Esophagus squamous epithelium (tissue), 4 donors: ENCODE measurements at regions not wholly inside any gene's neighbourhood (a gene's known extent, or its start where the extent isn't known, plus 50 kb on each side); places are given as distances from the start of the nearest gene placed in this dataset.

Experiments used
- POLR2A ChIP-seq, 4 donors: fragments of 450-650 bp; IDR thresholded peaks; one replicate each; pipeline ENCODE4 v1.6.1; 2017; ENCODE audit warnings: antibody characterized with exemption in 4 of 4, mild to moderate bottlenecking in 4 of 4, moderate library complexity in 3 of 4
- TF ChIP-seq, protein P1 (sequence below), 6 experiments: fragments of 450-650 bp in 4 of 6; fragments of 200-600 bp in 2 of 6; sonication (generic) in 2 of 6; IDR thresholded peaks; one replicate each; pipeline ENCODE4 v1.5.1; 2016 to 2019; ENCODE audit warnings: antibody characterized with exemption in 6 of 6, mild to moderate bottlenecking in 4 of 6, moderate library complexity in 4 of 6

DNA sequence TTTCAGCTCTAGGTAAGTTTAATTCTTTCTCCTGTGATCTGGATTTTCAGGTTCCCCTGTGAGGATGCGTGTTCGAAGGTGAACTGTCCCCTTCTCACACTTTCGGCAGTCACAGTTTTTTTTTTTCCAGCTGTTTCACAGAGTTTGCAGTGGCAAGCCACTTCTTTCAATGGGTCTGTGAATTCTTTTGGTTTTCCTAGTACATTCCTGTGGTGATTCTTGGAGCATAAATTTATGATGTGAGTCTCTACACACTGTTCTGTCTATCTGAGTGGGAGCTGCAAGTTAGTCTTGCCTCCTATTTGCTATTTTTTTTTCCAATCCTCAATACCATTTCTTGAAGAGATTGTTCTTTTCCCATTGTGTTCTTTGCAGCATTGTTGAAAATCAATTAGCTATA is 595.5 kb downstream of the RAPGEF2 start:
- TF ChIP-seq, protein P1, sequence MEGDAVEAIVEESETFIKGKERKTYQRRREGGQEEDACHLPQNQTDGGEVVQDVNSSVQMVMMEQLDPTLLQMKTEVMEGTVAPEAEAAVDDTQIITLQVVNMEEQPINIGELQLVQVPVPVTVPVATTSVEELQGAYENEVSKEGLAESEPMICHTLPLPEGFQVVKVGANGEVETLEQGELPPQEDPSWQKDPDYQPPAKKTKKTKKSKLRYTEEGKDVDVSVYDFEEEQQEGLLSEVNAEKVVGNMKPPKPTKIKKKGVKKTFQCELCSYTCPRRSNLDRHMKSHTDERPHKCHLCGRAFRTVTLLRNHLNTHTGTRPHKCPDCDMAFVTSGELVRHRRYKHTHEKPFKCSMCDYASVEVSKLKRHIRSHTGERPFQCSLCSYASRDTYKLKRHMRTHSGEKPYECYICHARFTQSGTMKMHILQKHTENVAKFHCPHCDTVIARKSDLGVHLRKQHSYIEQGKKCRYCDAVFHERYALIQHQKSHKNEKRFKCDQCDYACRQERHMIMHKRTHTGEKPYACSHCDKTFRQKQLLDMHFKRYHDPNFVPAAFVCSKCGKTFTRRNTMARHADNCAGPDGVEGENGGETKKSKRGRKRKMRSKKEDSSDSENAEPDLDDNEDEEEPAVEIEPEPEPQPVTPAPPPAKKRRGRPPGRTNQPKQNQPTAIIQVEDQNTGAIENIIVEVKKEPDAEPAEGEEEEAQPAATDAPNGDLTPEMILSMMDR (IDR thresholded peaks at IDR 0.05) = no peak
- no peak for TF ChIP-seq POLR2A (IDR thresholded peaks at IDR 0.05)
